ENCODE measurements at regions not wholly inside any gene's neighbourhood (a gene's known extent, or its start where the extent isn't known, plus 50 kb on each side); places are given as distances from the start of the nearest gene placed in this dataset.
"Not testable (repeated sequence)": the region's sequence is repeated elsewhere in the genome, so short reads cannot be mapped to it uniquely, and the experiment has no call there.

DNA sequence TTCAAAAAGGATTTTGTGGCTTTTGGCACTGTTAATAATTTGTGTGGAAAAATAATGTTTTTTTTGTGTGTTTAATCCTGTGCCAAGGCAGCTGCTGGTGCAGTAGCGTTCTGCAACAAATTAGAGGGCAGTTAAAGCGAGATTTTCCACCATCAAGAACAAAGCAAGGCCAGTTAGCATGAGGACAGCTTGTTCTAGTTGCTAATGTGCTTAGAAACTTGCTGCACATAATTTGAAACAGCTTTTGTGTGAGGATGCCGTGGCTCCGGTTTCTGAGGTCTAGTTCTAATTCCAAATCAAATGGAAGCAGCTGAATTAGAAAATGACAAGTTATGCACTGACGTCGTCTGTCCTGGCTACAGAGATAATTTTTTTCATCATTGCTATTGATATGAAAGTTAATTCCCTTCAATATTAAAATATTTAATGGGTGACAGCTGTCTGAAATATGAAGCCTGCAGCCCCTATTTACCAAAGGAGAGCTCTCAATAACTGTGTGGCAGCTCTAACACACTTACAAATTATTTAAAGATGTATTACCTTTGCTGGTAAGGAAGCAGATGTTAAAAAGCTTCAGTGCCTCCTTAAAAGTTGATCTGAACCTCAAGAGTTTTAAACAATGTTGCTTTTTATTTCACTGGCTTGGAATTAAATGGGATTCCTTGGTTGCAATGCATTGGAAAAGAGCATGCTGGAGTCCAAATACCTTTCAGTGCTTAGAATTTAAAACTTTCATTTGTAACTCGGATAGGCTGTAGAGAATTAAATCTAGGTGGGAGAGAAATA lies 128.6 kb downstream of the SPATA31D1 start:
- FAIRE-seq, result no peak

DNA sequence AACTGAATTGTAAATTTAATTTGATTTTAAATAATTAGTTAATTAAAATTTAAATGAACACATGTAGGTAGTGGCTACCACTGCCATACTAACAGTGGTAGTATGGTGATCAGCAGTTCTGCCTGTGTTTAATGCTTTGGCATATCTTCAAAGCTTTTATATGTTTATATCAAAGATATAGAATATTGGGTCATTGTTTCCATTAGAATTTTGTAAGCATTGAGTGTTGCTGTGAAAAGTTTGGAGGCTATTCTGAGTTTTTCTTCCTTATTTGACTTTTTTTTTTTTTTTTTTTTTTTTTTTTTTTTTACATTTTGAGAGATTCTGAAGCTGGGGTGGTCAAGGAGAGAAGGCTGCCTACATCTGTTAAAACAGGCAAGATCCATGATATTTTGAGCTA lies 134.2 kb downstream of the SPATA31D1 start:
- no peak for FAIRE-seq

DNA sequence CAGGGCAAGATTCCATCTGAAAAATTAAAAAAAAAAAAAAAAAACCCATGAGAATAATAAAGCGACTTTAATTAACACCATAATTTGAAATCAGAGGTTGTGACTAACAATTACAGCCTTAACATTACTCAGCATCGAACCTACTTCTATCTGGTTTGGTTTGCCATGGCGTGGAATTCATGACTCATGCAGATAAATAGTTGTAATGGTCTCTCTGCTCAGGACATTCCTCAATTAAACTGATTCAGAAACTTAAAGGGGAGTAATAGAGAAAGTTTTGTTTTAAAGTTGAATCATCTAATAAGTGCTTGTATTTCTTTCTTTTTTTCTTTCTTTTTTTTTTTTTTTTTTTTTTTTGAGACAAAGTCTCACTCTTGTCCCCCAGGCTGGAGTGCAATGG lies 135.5 kb downstream of the SPATA31D1 start:
- FAIRE-seq, result no peak

DNA sequence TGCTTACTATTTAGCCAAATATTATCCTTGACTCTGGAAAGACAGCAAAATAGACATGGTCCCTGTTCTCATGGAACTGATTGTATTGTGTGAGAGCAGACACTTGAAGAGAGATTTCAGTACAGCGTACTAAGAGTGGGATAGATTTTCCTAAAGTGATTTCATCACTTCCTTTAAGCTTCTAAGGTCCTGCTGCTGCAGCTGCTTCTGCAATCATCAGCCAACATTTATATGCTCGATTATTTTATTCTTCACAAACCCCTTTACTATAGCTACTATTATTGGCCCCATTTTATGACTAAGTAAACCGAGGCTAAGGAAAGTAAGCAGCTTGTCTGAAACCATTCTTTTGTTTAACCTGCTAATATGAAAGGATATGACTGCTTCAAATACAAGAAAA lies 137.7 kb downstream of the SPATA31D1 start:
- no peak for FAIRE-seq

DNA sequence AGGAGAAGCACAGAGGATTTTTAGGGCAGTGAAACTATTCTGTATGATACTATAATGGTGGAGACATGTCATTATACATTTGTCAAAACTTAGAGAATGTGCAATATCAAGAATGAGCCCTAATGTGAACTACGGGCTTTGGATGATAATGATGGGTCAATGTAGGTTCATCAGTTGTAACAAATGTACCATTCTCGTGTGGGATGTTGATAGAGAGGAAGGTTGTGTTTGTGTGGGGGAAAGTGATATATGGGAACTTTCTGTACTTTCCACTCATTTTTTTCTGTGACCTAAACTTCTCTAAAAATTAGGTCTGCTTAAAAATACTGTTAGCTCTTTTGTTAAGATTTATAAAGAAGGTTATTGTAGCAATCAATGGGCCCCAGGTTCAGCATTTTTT lies 138.9 kb downstream of the SPATA31D1 start:
- FAIRE-seq, result no peak

DNA sequence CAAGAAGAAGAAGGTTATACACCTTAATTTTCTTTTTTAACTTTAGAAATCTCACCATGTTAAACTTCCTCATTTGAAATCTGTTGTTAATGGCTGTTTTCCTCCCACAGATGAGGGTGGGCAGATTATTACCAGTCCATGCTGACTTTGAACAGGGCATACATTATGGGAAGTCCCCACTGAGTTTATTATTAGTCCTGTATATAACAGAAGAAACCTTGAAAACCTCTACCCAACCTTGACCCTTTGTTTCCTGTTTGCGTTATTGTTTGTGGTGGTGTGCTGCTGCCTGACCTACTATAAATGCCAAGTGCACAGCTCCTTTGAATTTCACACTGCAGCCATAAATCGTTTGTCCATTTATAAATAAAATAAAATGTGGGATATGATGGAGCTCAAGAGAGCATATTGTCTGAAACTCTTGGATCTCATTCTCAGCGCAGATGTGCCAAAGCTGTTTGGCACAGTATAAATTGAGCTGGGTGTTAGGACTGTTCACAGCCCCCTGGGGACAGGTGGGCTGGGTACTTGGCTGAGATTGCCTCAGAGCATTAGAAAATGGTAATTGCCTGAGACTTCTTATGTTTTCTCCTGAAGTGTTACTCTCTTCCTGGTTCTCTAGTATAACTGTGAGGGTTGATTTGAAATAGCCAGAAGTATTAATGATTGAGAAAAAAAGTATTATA lies 139.6 kb downstream of the SPATA31D1 start:
- no peak for FAIRE-seq

DNA sequence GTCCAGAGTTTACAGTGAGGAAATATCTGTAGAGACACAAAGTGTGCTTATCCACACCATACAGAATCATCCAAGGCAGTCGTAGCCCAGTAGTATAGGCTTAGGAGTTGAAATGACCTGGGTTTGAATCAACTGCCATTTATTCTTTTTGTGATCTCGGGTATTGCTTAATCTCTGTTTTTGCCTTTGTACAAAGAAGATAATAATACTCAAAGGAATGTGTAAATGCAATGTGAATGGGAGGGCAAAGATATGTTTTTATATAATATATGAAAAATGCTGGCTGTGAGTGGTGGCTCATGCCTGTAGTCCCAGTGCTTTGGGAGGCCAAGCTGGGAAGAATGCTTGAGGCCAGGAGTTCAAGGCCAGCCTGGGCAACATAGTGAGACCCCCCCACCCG lies 141.1 kb downstream of the SPATA31D1 start:
- FAIRE-seq, result no peak

DNA sequence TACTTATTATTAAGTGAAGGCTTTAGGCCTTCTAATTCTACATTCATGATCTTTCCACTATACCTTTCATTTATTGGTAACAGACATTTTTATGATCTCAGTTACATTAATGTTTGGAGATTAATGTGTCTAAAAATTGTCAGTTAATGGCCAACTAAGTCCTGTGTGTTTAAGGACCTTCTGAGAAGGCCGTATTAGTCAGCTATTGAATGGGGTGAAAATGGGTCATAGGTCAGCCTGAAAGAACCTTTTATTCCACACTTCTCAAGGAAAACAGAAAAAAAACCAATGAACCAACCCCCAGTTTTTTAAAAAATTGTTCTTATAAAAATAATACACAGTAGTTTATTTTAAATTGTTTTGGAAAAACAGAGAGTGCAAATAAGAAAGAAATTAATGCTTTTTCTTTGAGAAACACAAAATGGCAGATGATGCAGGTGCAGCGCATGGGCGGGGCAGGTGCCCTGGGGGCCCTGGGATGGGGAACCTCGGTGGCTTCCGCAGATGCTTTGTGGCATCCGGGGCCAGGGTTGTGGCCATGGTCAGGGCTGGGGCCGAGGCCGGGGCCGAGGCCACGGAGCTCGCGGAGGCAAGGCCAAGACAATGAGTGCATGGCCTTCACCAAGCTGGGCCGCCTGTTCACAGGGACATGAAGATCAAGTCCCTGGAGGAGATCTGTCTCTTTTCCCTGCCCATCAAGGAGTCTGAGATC lies 141.9 kb downstream of the SPATA31D1 start:
- no peak for FAIRE-seq

DNA sequence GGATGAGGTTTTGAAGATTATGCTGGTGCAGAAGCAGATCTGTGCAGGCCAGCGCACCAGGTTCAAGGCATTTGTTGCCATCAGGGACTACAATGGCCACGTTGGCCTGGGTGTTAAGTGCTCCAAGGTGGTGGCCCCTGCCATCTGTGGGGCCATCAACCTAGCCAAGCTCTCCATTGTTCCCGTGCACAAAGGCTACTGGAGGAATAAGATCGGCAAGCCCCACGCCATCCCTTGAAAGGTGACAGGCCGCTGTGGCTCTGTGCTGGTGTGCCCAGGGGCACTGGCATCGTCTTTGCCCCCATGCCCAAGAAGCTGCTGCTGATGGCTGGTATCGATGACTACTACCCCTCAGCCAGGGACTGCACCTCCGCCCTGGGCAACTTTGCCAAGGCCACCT lies 142.5 kb downstream of the SPATA31D1 start:
- no peak for FAIRE-seq

DNA sequence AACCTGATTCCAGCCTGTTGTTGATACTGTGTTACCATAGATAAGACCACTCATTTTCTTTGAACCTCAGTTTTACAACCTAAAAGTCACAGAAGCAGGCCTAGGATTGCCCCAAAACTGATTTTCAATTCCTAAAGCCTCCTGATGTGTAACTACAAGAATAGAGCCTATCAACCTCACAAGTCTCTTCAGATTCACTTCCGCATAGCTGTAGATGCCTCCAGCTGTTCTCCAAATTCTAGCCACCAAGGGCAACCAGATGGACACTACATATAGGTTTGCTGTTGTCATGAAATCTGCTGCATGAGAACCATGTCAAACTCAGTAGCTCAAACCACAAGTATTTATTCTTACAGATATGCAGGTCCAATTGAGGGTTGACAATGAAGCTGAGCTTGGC lies 143.5 kb downstream of the SPATA31D1 start:
- no peak for FAIRE-seq

DNA sequence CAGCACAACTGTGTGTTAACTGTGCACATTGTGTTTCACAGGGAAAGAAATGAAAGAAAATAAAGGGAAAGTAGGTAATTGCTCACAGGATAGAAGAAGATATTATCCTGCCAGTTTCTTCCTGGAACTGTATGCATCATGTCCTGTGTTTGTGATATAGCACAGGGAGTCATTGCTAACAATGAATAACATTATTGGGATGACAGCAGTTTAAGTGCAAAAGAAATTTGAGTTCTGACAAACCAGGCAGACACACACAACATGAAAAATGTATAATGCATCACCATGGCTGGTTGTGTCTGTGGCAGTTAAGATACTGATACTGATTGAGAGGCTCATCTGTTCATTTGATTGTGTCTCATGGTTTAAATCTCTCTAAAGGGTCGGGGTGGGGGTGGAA lies 145.4 kb downstream of the SPATA31D1 start:
- no peak for FAIRE-seq

DNA sequence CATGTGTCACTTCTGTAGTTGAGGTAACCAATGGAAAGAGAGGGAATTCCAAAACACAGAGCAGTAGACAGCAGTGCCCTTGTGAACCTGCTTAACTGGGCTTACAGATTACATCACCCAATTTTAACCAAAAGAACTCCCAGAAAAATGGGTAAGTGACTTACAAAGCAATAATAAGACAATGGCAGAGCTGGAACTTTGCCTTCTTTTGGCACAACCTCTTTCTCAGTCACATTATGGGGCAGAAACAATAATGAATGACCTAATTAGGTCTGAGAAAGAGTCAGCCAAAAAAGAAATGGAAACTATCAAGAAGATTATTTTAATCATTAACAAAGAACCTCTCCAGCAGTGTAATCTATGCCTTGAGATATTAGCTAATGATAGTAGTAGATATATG lies 146.5 kb downstream of the SPATA31D1 start:
- FAIRE-seq, result no peak

DNA sequence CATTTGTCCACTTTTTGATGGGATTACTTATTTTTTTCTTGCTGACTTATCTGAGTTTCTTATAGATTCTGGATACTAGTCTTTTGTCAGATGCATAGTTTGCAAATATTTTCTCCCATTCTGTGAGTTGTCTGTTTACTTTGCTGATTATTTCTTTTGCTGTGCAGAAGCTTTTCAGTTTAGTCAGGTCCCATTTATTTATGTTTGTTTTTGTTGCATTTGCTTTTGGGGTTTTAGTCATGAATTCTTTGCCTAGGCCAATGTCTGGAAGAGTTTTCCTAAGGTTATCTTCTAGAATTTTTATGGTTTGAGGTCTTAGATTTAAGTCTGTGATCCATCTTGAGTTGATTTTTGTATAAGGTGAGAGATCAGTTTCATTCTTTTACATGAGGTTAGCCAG lies 149.5 kb downstream of the SPATA31D1 start:
- FAIRE-seq, result not testable (repeated sequence)

DNA sequence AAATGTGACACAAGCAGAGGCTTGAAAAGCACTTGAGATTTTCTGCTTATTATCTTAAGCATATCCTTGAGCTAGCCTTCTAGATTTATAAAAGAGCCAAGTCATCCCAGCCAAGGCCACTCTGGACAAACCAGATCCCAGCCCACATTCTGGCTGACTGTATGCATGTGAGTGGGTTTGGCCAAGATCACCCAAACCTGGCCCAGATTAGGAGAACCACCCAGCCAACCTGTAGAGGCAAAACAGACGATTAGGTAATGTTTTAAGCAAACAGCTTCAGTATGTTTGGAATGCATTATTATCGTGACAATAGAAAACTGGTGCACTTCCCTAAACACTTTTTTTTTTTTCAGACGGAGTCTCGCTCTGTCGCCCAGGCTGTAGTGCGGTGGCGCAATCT lies 151.9 kb downstream of the SPATA31D1 start:
- FAIRE-seq, result no peak

DNA sequence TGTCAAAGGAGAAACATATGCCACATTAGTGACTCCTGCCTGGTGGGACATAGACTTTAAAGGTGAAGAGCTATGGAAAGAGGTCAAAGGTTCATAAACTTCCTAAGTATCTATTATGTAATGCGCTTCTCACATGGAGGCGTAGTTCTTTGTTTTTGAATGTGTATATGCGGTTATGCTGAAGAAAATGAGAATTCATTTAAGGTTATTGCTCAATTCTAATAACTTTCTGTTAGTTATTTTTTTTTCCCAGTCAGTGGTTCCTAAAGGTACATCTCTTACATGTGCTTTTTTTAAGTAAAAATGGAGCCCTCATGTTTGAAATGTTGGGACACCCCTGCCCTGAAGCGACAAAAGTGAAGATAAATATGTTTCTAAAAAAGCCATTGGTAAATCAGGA lies 156.2 kb downstream of the SPATA31D1 start:
- FAIRE-seq, result no peak

DNA sequence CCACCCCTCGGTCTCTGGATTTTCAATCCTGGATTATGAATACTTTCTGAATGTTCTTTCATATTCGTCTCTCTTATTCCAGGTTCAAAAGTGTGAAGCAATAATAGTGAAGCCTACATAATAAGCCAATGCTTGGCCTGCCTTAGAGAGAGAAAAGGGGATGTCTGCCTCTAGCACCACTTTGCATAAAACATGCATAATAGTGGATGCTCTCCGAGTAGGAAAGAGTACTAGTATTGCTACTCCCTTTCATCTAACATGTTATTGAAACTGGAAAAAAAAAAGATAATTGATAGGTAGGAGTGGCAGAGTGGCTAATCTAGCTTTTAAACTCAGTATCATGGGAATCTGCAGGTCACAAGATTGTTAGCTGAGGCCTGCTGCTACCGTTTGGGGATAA lies 158.1 kb downstream of the SPATA31D1 start:
- no peak for FAIRE-seq

DNA sequence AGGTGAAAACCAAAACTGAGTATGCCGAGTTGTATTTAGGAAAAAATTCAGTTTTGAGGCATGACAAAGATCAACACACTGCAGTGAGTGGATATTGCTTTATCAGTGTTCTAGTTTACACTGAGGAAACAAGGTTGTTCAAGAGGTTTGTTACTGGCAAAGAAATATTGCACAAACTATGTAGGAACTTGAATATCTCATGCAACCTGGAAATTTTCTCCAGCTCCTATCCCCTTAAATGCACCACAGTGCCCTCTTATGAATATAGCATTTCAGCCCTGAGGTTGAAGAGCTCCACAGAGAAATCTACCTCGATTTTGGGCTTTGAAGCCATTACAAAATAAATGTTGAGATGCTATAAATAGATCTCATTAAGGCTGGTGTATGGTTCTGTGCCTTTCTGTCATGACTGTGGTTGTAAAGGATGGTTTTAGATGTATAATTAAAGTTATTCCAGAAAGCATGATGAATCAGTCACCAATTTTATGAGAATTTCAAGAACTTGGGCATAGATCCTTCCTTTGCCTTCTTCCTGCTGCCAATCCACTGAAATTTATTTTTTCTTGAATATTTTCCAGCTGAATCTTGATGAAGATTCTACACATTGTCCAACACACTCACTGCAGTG lies 159.3 kb downstream of the SPATA31D1 start:
- no peak for FAIRE-seq

DNA sequence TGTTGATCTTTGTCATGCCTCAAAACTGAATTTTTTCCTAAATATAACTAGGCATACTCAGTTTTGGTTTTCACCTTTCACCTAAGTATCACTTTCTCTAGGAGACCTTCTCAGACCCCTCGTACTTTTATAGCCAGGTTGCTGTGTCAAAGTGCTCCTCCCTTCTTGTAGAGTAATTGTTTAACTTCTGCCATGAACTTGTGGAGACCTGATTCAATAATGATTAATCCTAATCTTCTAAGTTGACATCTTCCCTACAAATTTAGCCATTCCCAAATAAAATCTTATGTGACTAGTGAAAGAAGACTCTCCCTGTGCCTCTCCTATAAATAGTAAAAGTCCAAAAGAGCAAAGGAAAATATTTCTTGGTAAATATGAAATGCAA lies 159.8 kb downstream of the SPATA31D1 start:
- no peak for FAIRE-seq

DNA sequence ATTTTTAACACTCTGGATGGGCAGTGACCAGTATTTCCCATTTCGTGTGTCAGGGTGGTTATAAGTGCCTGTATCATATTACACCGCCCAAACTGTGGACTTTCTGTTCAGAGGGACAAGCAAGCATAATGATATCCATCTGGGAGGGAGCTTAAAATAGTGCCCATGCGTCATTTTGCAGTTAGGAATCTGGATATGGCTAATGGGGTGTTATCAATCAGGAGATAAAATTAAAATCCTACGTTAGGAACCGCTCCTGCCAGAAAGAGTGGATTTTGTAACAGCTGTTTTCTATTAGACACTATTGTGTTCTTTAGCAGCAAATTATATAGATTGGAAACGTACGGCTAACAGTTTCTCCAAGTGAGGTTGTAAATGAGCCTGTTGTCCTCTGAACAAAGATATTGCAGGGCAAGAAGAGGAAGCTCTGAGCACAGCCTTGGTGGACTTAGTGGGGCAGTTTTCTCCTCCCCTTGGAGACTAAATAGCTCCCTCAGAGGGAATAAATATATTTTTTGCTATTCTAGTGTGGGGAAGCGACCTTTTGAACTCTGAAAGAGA lies 160.4 kb downstream of the SPATA31D1 start:
- no peak for FAIRE-seq

DNA sequence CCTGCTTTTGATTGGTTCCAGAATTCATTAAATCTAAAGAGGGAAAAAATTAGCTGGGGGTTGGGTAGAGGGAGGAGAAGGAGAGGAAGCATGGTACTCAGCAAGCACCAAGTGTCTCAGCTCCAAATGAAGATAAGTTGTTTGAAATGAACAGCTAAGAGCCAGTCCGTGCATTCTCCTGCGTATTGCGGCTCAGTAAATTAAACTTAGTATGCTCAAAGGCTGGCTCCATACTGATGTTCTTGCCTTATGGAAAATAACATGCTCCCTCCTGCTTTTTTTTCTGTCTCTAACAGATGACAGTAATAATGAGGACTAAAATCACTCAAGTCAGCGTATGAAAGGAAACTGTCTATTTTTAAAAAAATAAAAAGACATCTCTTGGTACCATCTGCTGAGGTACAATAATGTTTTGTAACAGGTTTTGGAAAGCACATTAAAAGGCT lies 161.0 kb downstream of the SPATA31D1 start:
- no peak for FAIRE-seq

DNA sequence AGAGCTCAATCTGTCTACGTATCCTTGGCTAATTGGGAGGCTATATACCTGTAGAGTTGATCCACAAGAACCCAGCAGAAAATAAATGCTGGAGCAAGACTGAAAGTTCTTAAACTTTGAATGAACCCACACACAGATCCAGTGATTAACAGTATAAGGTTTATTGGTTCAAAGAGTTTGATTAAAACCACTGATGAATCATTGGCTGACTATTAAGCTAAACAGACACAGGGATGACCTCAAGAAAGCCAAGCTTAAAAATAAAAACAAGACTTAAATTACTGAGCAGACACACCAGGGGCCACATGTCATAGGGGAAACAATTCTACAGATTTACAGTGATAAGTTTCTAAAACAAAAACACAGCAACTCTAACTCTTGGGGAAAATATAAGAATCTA lies 163.6 kb downstream of the SPATA31D1 start:
- no peak for FAIRE-seq

DNA sequence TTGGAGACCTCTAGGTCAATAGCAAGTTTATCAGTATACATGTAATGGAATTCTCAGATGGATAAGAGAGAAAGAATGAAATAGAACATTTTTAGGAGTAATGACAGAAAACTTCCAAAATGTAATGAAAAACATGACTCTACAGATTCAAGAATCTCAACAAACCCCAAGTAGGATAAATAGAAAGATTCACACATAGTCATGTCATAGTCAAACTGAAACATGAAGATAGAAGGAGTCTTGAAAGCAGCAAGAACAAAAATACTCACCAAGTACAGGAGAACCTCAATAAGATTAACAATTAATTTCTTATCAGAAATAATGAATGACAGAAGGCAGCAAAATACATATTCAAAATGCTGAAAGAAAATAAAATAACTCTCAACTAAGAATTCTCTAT lies 164.5 kb downstream of the SPATA31D1 start:
- no peak for FAIRE-seq

DNA sequence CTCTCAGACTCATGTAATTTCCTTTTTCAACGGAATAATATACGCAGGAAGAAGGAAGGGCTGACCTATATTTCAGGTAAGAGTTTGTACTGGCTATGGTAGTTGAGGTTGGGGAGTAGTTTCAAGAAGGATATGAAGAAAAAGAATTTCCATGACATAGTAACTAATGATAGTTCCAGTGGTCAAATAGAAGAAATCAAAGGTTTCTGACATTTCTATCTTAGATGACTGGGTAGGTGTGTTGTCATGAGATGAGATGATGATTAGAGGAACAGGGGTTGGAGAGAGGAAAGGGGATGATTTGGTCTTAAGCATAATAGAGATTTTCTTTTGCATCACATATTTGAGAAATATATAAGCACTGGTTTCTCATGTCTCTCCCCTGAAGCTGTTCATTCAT lies 166.0 kb downstream of the SPATA31D1 start:
- FAIRE-seq, result no peak
